ENCODE measurements at regions not wholly inside any gene's neighbourhood (a gene's known extent, or its start where the extent isn't known, plus 50 kb on each side); places are given as distances from the start of the nearest gene placed in this dataset.

DNA sequence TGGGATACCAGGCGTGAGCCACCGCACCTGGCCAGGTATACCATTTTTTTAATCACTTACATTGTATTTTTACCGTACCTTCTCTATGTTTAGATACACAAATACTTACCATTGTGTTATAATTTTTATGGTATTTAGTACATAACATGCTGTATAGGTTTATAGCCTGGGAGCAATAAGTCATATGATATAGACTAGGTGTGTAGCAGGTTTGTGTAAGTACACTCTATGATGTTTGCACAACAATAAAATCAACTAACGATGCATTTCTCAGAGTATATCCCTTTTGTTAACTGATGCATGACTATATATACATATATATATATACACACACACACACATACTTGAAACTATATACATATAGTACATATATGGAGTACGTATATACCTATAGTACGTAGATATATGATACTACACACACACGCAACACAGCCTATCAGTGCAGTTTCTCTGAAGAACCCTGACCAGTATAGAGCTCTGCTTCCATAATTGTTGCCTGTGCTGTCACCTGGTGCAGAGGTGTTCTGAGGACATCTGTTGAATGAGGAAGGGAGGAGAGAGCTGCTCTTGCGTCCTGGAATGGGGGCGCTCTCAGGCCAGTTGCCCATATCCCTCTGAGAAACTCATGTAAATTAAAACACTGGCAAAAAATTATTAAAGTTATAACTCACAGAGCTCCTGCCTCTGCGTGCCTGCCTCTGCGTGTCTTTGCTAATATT is 315.3 kb downstream of the FGFR2 start:
- DNase-seq (ENCODE audit: insufficient read length, low spot score) (no peak), FAIRE-seq (no peak)
- TF ChIP-seq, protein P1, sequence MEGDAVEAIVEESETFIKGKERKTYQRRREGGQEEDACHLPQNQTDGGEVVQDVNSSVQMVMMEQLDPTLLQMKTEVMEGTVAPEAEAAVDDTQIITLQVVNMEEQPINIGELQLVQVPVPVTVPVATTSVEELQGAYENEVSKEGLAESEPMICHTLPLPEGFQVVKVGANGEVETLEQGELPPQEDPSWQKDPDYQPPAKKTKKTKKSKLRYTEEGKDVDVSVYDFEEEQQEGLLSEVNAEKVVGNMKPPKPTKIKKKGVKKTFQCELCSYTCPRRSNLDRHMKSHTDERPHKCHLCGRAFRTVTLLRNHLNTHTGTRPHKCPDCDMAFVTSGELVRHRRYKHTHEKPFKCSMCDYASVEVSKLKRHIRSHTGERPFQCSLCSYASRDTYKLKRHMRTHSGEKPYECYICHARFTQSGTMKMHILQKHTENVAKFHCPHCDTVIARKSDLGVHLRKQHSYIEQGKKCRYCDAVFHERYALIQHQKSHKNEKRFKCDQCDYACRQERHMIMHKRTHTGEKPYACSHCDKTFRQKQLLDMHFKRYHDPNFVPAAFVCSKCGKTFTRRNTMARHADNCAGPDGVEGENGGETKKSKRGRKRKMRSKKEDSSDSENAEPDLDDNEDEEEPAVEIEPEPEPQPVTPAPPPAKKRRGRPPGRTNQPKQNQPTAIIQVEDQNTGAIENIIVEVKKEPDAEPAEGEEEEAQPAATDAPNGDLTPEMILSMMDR (IDR thresholded peaks at IDR 0.05; ENCODE audit: insufficient read depth, missing control alignments), result no peak

GRCh38 chr10:121284936-121285335 is 313.3 kb downstream of the FGFR2 start:
- no peak for DNase-seq (ENCODE audit: insufficient read length, low spot score)
- TF ChIP-seq, protein P1 (IDR thresholded peaks at IDR 0.05; ENCODE audit: insufficient read depth, missing control alignments), result no peak
- no peak for FAIRE-seq

- TF ChIP-seq, protein P1 (IDR thresholded peaks at IDR 0.05; ENCODE audit: insufficient read depth, missing control alignments), result no peak
- FAIRE-seq (no peak), DNase-seq (ENCODE audit: insufficient read length, low spot score) (no peak)
Measured at GRCh38 chr10:121285406-121286196, 312.6 kb downstream of the FGFR2 start.

DNA sequence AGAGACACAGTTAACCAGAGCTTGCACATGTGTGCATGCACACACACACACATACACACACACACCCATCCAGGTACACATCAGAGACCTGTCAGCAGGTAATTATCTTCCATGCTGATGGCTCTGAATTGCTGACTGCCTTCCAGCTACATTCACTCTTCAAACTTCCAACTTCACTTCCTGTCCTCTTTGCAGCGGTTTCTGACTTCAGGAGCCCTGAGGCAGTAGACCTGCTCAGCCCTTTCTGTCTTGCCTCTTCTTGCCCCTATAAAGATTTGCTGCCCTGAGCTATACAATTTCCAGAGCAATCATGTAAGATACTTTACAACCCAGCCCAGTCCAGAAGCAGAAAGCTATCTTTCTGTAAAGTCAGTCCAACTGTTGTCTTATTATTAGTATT is 310.2 kb downstream of the FGFR2 start:
- FAIRE-seq (no peak), DNase-seq (ENCODE audit: insufficient read length, low spot score) (no peak)
- TF ChIP-seq, protein P1 (IDR thresholded peaks at IDR 0.05; ENCODE audit: insufficient read depth, missing control alignments), result no peak

- TF ChIP-seq, protein P1 (IDR thresholded peaks at IDR 0.05; ENCODE audit: insufficient read depth, missing control alignments), result no peak
- FAIRE-seq, result no peak
- no peak for DNase-seq (ENCODE audit: insufficient read length, low spot score)
Measured at GRCh38 chr10:121288864-121289661, 309.2 kb downstream of the FGFR2 start.

- no peak for FAIRE-seq
- TF ChIP-seq, protein P1 (IDR thresholded peaks at IDR 0.05; ENCODE audit: insufficient read depth, missing control alignments), result no peak
Measured at GRCh38 chr10:121289800-121290199, 308.4 kb downstream of the FGFR2 start.

More at GRCh38 chr10:121289800-121290199, 308.4 kb downstream of the FGFR2 start:
- DNase-seq (ENCODE audit: insufficient read length, low spot score), result no peak
